ENCODE measurements at regions not wholly inside any gene's neighbourhood (a gene's known extent, or its start where the extent isn't known, plus 50 kb on each side); places are given as distances from the start of the nearest gene placed in this dataset.
A peak's percentile ranks its signal among the peaks of the same experiment; 100 is the strongest.

- H2AFZ ChIP-seq, result no peak overlapping the region
- in situ Hi-C loops (cut with MboI), result no loop called here
- no peak overlapping the region for H3K4me2 ChIP-seq (ENCODE audit: unreplicated experiment)
- WGBS, 2 experiments (ENCODE audit: low coverage in 1 of 2, low lambda C conversion rate in 2 of 2, missing lambda C conversion rate in 2 of 2), result 96% methylated on average over 4 of the region's 4 CpGs
- H3K36me3 ChIP-seq (ENCODE audit: low read depth), result no peaks in the 10 kb centered on the region
- H3K27me3 ChIP-seq (replicated peaks; ENCODE audit: insufficient read depth), result no peaks in the 10 kb centered on the region
- no peaks in the 10 kb centered on the region for H3K4me1 ChIP-seq (ENCODE audit: insufficient read depth)
- no peaks in the 10 kb centered on the region for H3K9me2 ChIP-seq (ENCODE audit: insufficient read depth)
- H3F3A ChIP-seq (ENCODE audit: insufficient read depth), result no peaks in the 10 kb centered on the region
- no peaks in the 10 kb centered on the region for H3K79me2 ChIP-seq (ENCODE audit: insufficient read depth)
- no peaks in the 10 kb centered on the region for H4K20me1 ChIP-seq (ENCODE audit: insufficient read depth)
- no peak overlapping the region for H3K4me3 ChIP-seq
- H3K9ac ChIP-seq, result no peak overlapping the region
- DNase-seq, result no peak
- H3K27ac ChIP-seq, result no peak overlapping the region
- no peaks in the 10 kb centered on the region for H3K9me3 ChIP-seq (ENCODE audit: low read depth)
- TF ChIP-seq EZH2 (IDR thresholded peaks at IDR 0.05; ENCODE audit: insufficient read depth, poor library complexity, severe bottlenecking), result no peak
- no peak for TF ChIP-seq EZH2phosphoT487 (IDR thresholded peaks at IDR 0.05; ENCODE audit: insufficient read depth, low read depth)
Observed at GRCh38 chr4:123503698-123504363, 107.2 kb downstream of the SPRY1 start.

GRCh38 chr4:123505095-123506010 is 108.8 kb downstream of the SPRY1 start:
- Histone ChIP-seq H3K27me3 (replicated peaks; ENCODE audit: insufficient read depth) (no peaks in the 10 kb centered on the region), H3K9me2 (ENCODE audit: insufficient read depth) (no peaks in the 10 kb centered on the region), H3K36me3 (ENCODE audit: low read depth) (no peaks in the 10 kb centered on the region), H2AFZ (peak overlapping the region; percentile 85), H3K9ac (peak overlapping the region; percentile 46), H3K79me2 (ENCODE audit: insufficient read depth) (no peaks in the 10 kb centered on the region), H3K27ac (no peak overlapping the region), H3K4me3 (peak overlapping the region; percentile 71), H3K4me1 (ENCODE audit: insufficient read depth) (no peaks in the 10 kb centered on the region), H4K20me1 (ENCODE audit: insufficient read depth) (no peaks in the 10 kb centered on the region), H3K9me3 (ENCODE audit: low read depth) (no peaks in the 10 kb centered on the region), H3F3A (ENCODE audit: insufficient read depth) (no peaks in the 10 kb centered on the region), H3K4me2 (ENCODE audit: unreplicated experiment) (peak overlapping the region; percentile 77)
- TF ChIP-seq EZH2phosphoT487 (IDR thresholded peaks at IDR 0.05; ENCODE audit: insufficient read depth, low read depth) (no peak), EZH2 (IDR thresholded peaks at IDR 0.05; ENCODE audit: insufficient read depth, poor library complexity, severe bottlenecking) (no peak)
- in situ Hi-C loops (cut with MboI), result no loop called here
- 15 to 17% methylated on average over 58 of the region's 58 CpGs for WGBS, 2 experiments (ENCODE audit: low coverage in 1 of 2, low lambda C conversion rate in 2 of 2, missing lambda C conversion rate in 2 of 2)
- peak; percentile 60 for DNase-seq

- H3K4me1 ChIP-seq (ENCODE audit: insufficient read depth), result no peaks in the 10 kb centered on the region
Observed at GRCh38 chr4:123506011-123506695, 109.6 kb downstream of the SPRY1 start.

GRCh38 chr4:123507376-123507775 is 110.8 kb downstream of the SPRY1 start:
- no peak overlapping the region for H3K4me2 ChIP-seq (ENCODE audit: unreplicated experiment)
- H3K79me2 ChIP-seq (ENCODE audit: insufficient read depth), result no peaks in the 10 kb centered on the region
- H3F3A ChIP-seq (ENCODE audit: insufficient read depth), result no peaks in the 10 kb centered on the region
- no peaks in the 10 kb centered on the region for H3K9me2 ChIP-seq (ENCODE audit: insufficient read depth)
- no peak overlapping the region for H3K27ac ChIP-seq
- H3K36me3 ChIP-seq (ENCODE audit: low read depth), result no peaks in the 10 kb centered on the region
- 71 to 75% methylated on average over 2 of the region's 2 CpGs for WGBS, 2 experiments (ENCODE audit: low coverage in 1 of 2, low lambda C conversion rate in 2 of 2, missing lambda C conversion rate in 2 of 2)
- H4K20me1 ChIP-seq (ENCODE audit: insufficient read depth), result no peaks in the 10 kb centered on the region
- no peak overlapping the region for H3K4me3 ChIP-seq
- H3K27me3 ChIP-seq (replicated peaks; ENCODE audit: insufficient read depth), result no peaks in the 10 kb centered on the region
- TF ChIP-seq EZH2phosphoT487 (IDR thresholded peaks at IDR 0.05; ENCODE audit: insufficient read depth, low read depth) (no peak), EZH2 (IDR thresholded peaks at IDR 0.05; ENCODE audit: insufficient read depth, poor library complexity, severe bottlenecking) (no peak)
- H3K9me3 ChIP-seq (ENCODE audit: low read depth), result no peaks in the 10 kb centered on the region
- H3K4me1 ChIP-seq (ENCODE audit: insufficient read depth), result no peaks in the 10 kb centered on the region
- H3K9ac ChIP-seq, result no peak overlapping the region
- no peak overlapping the region for H2AFZ ChIP-seq
- DNase-seq, result no peak
- in situ Hi-C loops (cut with MboI), result no loop called here

More at GRCh38 chr4:123506011-123506695, 109.6 kb downstream of the SPRY1 start:
- Histone ChIP-seq H3K4me3 (peak overlapping the region; percentile 71), H3K9ac (peak overlapping the region; percentile 46), H3K27me3 (replicated peaks; ENCODE audit: insufficient read depth) (no peaks in the 10 kb centered on the region), H2AFZ (peak overlapping the region; percentile 85), H3K79me2 (ENCODE audit: insufficient read depth) (no peaks in the 10 kb centered on the region), H3K27ac (no peak overlapping the region), H3K9me2 (ENCODE audit: insufficient read depth) (no peaks in the 10 kb centered on the region), H4K20me1 (ENCODE audit: insufficient read depth) (no peaks in the 10 kb centered on the region), H3K9me3 (ENCODE audit: low read depth) (no peaks in the 10 kb centered on the region), H3F3A (ENCODE audit: insufficient read depth) (no peaks in the 10 kb centered on the region), H3K4me2 (ENCODE audit: unreplicated experiment) (peak overlapping the region; percentile 77), H3K36me3 (ENCODE audit: low read depth) (no peaks in the 10 kb centered on the region)
- DNase-seq, result no peak
- TF ChIP-seq EZH2phosphoT487 (IDR thresholded peaks at IDR 0.05; ENCODE audit: insufficient read depth, low read depth), result no peak
- TF ChIP-seq EZH2 (IDR thresholded peaks at IDR 0.05; ENCODE audit: insufficient read depth, poor library complexity, severe bottlenecking), result no peak
- 79 to 80% methylated on average over 17 of the region's 17 CpGs for WGBS, 2 experiments (ENCODE audit: low coverage in 1 of 2, low lambda C conversion rate in 2 of 2, missing lambda C conversion rate in 2 of 2)
- in situ Hi-C loops (cut with MboI), result no loop called here
